ENCODE measurements at regions not wholly inside any gene's neighbourhood (a gene's known extent, or its start where the extent isn't known, plus 50 kb on each side); places are given as distances from the start of the nearest gene placed in this dataset.
A peak's percentile ranks its signal among the peaks of the same experiment; 100 is the strongest.
"Not testable (repeated sequence)": the region's sequence is repeated elsewhere in the genome, so short reads cannot be mapped to it uniquely, and the experiment has no call there.

DNA sequence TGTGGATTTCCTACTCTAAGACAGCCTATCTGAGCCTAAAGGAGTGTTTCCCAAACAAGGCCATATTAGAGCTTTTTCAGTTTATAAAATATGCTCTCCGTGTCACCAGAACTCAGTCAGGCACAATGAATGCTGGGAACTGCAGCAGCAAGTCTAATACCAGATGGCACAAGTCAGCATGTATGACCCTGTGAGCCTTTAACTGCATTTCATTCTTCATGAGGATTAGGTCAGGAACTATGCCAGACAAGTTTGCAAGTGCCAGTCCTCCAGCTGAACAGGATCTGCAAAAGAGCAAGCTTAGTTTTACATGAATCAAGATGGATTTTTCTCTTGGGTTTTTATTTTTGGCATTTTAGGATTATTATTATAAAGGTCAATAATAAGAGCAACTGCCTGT is 66.7 kb upstream of the SAMD5 start:
- DNase-seq: no peak

DNA sequence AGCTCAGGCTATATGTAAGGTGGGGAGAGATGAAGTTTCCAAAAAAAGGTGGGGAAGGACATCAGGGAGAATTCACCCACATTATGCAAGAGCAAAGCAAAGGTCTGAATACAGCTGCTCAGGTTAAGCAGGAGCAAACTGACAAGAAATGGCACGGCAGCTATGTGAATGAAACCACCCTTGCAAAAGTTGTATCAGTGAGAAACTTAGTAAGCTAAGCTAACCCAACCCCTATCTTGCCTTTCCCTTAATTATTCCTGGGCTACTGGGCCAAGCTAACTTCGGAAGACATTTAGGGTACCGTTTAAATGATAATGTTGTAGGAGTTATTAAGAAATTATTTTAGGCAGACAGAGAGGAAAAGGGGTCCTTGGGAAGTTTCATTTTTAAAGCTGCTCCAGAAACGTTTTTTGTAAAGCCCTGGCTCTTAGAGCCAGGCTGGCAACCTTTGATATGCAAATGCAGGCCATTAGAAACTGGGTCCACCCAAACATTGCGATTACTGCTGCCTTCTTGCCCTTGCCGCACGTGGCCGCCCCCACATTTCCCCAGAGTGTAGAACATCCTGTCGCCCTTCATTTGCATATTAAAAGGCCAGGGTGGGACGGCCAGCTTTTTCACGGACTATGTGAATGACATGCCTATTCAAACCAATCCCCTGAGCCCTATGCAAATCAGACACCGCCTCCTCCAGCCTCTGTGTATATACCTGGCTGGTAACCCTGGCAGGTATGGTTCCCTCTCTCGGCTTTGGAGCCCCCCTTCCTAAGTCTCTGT is 60.5 kb upstream of the SAMD5 start:
- peak; percentile 9 for DNase-seq

DNA sequence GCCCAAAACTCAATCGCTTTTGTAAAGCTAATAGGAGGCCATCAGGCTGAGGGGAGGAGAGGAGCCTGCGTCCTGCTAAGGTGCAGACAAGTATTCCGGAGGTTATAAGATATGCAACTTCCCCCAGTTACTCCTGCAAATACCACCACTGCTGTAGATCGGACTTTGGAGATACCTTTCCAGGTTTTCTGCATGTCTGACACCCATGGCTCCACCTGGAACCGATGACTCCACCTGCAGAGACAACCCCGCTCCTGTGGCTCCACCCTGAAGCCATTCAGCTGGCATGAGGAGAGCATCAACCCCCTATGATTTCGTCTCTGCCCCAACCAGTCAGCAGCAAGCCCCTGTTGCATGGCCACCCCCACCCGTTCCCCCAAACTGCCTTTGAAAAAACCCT is 59.7 kb upstream of the SAMD5 start:
- no peak for DNase-seq

DNA sequence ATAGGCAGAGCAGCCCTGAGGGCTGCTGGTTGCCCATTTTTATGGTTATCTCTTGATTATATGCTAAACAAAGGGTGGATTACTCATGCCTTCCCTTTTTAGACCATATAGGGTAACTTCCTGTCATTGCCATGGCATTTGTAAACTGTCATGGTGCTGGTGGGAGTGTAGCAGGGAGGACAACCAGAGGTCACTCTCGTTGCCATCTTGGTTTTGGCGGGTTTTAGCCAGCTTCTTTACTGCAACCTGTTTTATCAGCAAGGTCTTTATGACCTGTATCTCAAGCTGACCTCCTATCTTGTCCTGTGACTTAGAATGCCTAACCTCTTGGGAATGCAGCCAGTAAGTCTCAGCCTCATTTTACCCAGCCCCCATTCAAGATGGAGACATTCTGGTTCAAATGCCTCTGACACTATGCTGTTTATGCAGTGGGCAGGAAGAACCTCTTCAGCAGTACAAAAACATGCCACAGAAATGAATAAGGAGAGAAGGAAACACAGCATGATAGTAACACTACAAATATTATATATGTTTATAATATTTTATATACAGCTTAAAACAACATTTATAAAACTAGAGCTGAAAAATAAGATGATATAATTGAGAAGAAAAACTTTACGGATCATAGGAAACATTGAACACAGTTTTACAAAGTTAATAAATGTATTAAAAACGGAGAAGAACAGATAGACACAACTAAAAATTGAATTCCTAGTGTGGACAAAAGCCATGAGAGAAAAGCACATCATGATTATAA is 58.9 kb upstream of the SAMD5 start:
- no peak for DNase-seq

DNA sequence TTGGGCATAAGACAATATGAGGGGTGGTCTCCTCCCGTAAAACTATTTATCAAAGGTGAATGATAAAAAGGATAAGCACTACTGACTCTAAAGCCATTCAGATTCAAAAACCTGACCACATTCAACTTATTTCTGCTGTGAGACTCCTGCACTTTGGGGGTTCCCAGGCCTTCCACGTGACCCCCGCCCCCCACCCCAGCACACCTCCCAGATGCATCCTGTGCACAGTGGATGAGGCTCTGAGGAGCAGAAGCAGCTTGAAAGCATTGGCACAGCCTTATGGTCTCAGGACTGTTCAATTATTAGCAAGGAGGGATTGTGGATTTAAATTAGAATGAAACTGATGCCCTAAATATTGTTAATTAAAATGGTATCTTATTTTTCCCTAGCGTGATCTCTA is 55.1 kb upstream of the SAMD5 start:
- DNase-seq: no peak

DNA sequence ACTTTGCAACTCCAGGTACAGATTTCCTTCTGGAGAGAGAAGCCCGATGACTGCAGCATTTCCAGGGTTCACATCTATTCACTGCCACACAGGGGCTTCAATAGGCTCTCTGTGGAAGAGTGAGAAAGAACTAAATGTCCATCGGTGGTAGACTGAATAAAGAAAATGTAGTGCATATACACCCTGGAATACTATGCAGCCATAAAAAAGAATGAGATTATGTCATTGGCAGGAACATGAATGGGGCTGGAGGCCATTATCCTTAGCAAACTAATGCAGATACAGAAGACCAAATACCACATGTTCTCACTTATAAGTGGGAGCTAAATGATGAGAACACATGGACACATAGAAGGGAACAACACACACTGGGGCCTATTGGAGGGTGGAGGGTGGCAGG is 53.6 kb upstream of the SAMD5 start:
- DNase-seq: not testable (repeated sequence)
